ENCODE measurements at regions not wholly inside any gene's neighbourhood (a gene's known extent, or its start where the extent isn't known, plus 50 kb on each side); places are given as distances from the start of the nearest gene placed in this dataset.

DNA sequence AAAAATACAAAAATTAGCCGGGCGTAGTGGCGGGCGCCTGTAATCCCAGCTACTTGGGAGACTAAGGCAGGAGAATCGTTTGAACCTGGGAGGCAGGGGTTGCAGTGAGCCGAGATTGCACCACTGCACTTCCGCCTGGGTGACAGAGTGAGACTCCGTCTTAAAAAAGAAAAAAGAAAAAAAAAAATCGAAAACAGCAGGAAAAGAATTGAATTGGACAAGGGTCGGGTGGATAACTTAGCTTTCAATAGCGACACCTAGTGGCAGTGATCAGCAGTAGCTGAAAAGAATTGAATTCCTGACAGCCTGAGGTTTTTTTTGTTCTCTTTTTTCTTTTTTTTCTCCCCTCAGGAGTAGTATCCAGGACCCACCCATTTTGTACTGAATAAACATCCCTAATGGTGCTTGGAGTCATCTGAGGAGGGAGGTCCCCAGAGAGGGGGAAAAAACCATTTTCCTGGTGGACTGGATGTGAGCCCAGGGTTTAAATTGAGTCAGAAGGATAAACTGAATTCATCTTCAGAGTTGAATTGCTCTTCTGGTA lies 55.1 kb downstream of the CYCS start:
- Histone ChIP-seq H3K27ac (no peak overlapping the region), H3K4me1 (replicated peaks in 1 of 2) (peaks cover 0 to 2% of the 10 kb centered on the region in 2 donors), H3K4me3 (no peak overlapping the region)
- ATAC-seq (replicated peaks in 6 of 8) = peak; percentile 82 to 95 (median 88)
- 0 to 35% (median 28%) methylated on average over 5 to 11 of the region's 11 CpGs; no CpG with 5 or more reads in 1 of the 10 experiments for WGBS, 10 experiments
- in situ Hi-C loops (cut with MboI; ENCODE audit: low pct_unique_long_range_greater_than_20kb in 2 of 9, low sequenced_read_pairs in 9 of 9, unreplicated experiment in 9 of 9) = loop anchor here in 1 of 9 experiments (10.0 kb wide), 1 partner anchor 85 kb away; the partner anchor contains the start of gene OSBPL3

DNA sequence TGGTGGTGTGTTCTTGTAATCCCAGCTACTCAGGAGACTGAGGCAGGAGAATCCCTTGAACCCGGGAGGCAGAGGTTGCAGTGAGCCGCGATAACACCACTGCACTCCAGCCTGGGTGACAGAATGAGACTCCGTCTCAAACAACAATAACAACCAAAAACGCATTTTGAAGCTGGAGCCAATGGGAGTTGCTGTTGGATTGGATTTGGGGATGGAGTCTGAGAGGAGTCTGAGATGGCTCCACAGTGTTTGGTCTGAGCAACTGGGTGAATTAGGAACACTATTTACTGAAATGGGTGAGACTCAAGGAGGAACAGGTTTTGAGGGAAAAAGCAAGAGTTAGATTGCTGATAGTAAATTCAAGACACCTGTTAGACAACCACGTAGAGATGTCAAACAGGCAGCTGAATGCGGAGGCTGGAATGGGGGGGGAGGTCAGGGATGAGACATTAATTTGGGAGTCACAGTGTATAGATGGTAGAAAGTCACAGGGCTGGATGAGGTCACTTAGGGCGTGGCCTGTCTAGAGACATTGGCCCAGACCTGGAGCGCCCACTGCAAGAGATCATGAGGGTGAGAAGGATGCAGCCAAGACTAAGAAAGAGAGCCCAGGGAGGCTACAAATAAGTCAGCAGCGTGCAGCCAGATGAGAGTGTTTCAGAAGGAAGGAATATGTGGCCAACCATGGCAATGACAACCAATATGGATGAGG lies 56.4 kb downstream of the CYCS start:
- in situ Hi-C loops (cut with MboI; ENCODE audit: low pct_unique_long_range_greater_than_20kb in 2 of 9, low sequenced_read_pairs in 9 of 9, unreplicated experiment in 9 of 9) = loop anchor here in 1 of 9 experiments (10.0 kb wide), 1 partner anchor 84 kb away; the partner anchor contains the start of gene OSBPL3
- ATAC-seq (replicated peaks in 6 of 8) = peak in 6 of 8 experiments; percentile 8 to 75 (median 36)

DNA sequence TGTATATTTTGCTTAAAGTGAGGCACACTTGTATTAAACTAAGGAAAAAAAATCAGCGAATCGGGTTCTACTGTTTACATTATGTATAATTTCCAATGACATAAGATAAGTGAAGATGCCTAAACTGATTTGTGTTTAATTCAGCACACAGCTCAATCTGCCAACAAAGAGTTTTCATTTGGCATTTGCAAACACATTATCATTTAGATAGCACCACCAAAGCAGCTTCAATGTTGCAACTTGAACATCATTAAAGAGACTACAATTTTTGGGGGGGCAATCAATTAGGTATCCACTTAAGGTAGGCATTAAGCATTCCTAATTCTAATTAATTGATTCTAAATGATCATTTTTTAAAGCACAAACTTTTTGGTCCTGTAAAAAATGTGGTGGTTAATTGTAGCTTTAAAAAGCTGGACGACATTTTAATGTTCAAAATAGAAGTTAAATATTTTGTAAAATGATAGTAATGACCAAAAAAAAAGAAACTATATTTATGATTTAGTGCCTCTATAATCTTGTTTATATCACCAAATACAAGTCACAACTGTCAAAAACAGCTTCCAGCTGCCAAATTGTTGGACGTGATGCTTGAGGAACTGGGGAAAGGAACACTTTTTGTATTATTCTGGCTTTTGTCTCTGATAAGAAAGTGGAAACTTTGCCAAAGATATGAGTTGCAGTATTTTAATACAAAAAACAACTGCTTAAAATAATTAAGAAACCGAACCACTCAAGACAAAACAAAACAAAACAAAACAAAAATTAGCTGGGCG lies 57.1 kb downstream of the CYCS start:
- H3K4me1 ChIP-seq (replicated peaks in 1 of 2) = peaks cover 0 to 2% of the 10 kb centered on the region in 2 donors
- no peak overlapping the region for H3K27ac ChIP-seq
- in situ Hi-C loops (cut with MboI; ENCODE audit: low pct_unique_long_range_greater_than_20kb in 2 of 9, low sequenced_read_pairs in 9 of 9, unreplicated experiment in 9 of 9) = loop anchor here in 1 of 9 experiments (10.0 kb wide), 1 partner anchor 83 kb away; the partner anchor contains the start of gene OSBPL3
- no peak overlapping the region for H3K4me3 ChIP-seq
- no peak for ATAC-seq (replicated peaks in 6 of 8)
- WGBS, 10 experiments = 25 to 100% (median 84%) methylated on average over 1 to 6 of the region's 6 CpGs

More for the DNA sequence above, 56.4 kb downstream of the CYCS start:
- WGBS, 10 experiments = 77 to 100% (median 90%) methylated on average over 2 to 9 of the region's 10 CpGs; no CpG with 5 or more reads in 1 of the 10 experiments
- peaks cover 0 to 2% of the 10 kb centered on the region in 2 donors for H3K4me1 ChIP-seq (replicated peaks in 1 of 2)
- H3K27ac ChIP-seq = no peak overlapping the region
- H3K4me3 ChIP-seq = no peak overlapping the region

DNA sequence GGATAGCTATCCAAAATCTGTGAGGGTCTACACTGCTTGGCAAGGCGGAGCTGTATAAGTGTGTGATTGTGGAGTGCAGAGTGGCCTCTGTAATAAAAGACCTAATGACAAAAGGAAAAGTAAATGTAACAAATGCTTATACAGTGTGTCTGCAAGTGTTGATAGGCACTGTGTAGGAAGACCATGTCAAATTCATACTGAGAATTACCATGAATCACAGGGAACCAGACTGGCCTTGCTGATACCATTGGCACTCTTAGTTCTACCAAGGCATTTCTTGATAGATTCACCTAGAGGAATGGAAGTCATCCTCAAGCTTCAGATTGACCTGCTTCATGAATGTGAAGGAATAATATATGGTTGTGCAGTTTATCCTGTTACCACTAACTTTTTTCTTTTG lies 58.8 kb downstream of the CYCS start:
- ATAC-seq (replicated peaks in 6 of 8) = no peak
- H3K27ac ChIP-seq = no peak overlapping the region
- in situ Hi-C loops (cut with MboI; ENCODE audit: low pct_unique_long_range_greater_than_20kb in 2 of 9, low sequenced_read_pairs in 9 of 9, unreplicated experiment in 9 of 9) = loop anchor here in 1 of 9 experiments (10.0 kb wide), 1 partner anchor 81 kb away; the partner anchor contains the start of gene OSBPL3
- WGBS, 10 experiments = 78 to 100% (median 91%) methylated on average over 1 of the region's 1 CpG; no CpG with 5 or more reads in 4 of the 10 experiments
- peaks cover 0 to 2% of the 10 kb centered on the region in 2 donors for H3K4me1 ChIP-seq (replicated peaks in 1 of 2)
- no peak overlapping the region for H3K4me3 ChIP-seq

DNA sequence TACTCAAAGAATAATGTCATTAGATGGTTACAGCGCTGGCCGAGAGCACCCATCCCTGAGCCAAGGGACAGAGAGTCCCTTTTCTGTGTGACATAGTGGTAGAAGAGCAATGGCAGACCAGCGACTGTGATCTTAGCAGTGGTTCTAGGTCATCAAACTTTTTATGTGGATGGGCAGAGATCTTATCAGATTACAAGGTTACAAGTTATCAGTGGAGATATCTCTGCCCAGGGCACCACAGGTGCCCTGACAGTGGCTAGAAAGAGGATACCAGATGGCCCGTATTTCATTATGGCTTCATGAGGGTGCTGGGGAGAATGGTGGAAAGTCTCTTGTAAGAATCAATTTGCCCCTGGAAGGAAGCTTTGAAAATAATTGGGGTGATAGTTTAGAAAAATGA lies 62.7 kb downstream of the CYCS start:
- no peak for ATAC-seq (replicated peaks in 6 of 8)
- Histone ChIP-seq H3K4me1 (replicated peaks in 1 of 2) (no peaks in the 10 kb centered on the region), H3K27ac (no peak overlapping the region), H3K4me3 (no peak overlapping the region)
- 64 to 100% (median 91%) methylated on average over 1 to 4 of the region's 4 CpGs; no CpG with 5 or more reads in 4 of the 10 experiments for WGBS, 10 experiments
- in situ Hi-C loops (cut with MboI; ENCODE audit: low pct_unique_long_range_greater_than_20kb in 2 of 9, low sequenced_read_pairs in 9 of 9, unreplicated experiment in 9 of 9) = loop anchor here in 1 of 9 experiments (10.0 kb wide), 1 partner anchor 78 kb away; the partner anchor contains the start of gene OSBPL3

DNA sequence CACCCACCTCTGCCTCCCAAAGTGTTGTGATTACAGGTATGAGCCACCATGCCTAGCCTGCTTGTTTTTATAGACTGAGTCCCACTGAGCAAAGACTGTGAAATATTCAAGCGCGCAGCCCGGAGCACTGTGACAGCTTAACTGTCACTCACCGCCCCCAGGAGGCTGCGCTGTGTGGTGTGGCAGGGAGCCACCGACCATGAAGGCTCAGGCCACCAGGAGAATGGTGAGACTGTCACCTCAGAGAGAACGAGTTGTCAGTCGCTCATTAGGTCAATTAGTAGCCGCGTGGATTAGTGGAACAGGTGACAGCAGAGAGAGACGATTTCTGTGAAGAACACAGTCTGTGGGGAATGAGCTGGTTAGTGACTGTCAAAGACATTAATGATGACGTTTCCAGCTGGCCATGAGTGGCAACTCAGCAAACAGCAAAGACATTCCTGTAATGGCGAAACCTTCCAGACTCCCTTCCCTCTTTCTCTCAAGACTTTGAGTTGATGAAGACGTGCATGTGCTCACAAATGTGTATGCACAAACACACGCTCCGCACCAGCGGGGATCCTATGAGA lies 64.5 kb downstream of the CYCS start:
- in situ Hi-C loops (cut with MboI; ENCODE audit: low pct_unique_long_range_greater_than_20kb in 2 of 9, low sequenced_read_pairs in 9 of 9, unreplicated experiment in 9 of 9) = loop anchor here in 1 of 9 experiments (10.0 kb wide), 1 partner anchor 76 kb away; the partner anchor contains the start of gene OSBPL3
- WGBS, 10 experiments = 60 to 95% (median 86%) methylated on average over 1 to 11 of the region's 17 CpGs; no CpG with 5 or more reads in 2 of the 10 experiments
- Histone ChIP-seq H3K4me3 (no peak overlapping the region), H3K4me1 (replicated peaks in 1 of 2) (no peaks in the 10 kb centered on the region), H3K27ac (no peak overlapping the region)
- ATAC-seq (replicated peaks in 6 of 8) = no peak

DNA sequence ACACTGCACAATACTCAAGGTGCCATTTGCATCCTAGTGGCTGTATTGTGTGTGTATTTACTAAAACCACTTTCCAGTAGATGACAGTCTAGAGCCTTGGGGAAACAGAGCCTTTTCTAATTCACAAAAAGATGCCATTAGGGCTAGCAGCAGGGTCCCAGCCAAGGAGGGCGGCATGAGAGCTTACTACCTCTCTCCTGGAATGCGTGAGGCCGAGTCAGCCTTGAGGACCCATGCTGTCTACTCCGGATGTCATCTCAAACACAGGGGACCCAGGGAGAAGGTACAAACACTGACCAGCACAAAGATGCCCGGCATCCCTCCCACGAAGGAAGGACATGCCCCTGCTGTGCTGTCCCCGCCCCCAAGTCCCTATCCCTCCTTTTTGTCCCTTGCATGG lies 65.5 kb downstream of the CYCS start:
- no peak for ATAC-seq (replicated peaks in 6 of 8)
- Histone ChIP-seq H3K4me1 (replicated peaks in 1 of 2) (no peaks in the 10 kb centered on the region), H3K27ac (no peak overlapping the region), H3K4me3 (no peak overlapping the region)
- in situ Hi-C loops (cut with MboI; ENCODE audit: low pct_unique_long_range_greater_than_20kb in 2 of 9, low sequenced_read_pairs in 9 of 9, unreplicated experiment in 9 of 9) = no loop called here
- 47 to 90% (median 81%) methylated on average over 1 to 3 of the region's 7 CpGs; no CpG with 5 or more reads in 6 of the 10 experiments for WGBS, 10 experiments

DNA sequence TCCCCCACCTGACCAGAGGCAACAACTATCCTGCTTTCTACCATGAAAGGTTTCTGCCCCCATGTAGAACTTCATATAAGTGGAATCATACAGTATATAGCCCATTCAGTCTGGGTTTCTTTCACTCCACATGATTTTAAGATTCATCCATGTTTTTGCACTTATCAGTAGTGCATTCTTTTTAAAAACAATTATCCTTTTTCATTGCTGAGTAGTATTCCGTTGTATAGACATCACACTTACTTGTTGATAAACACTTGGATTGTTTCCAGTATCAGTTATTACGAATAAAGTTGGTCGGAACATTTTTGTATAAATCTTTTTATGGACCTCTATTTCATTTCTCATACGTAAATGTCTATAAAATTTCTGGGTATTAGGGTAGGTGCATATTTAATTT lies 68.7 kb downstream of the CYCS start:
- H3K27ac ChIP-seq = no peak overlapping the region

DNA sequence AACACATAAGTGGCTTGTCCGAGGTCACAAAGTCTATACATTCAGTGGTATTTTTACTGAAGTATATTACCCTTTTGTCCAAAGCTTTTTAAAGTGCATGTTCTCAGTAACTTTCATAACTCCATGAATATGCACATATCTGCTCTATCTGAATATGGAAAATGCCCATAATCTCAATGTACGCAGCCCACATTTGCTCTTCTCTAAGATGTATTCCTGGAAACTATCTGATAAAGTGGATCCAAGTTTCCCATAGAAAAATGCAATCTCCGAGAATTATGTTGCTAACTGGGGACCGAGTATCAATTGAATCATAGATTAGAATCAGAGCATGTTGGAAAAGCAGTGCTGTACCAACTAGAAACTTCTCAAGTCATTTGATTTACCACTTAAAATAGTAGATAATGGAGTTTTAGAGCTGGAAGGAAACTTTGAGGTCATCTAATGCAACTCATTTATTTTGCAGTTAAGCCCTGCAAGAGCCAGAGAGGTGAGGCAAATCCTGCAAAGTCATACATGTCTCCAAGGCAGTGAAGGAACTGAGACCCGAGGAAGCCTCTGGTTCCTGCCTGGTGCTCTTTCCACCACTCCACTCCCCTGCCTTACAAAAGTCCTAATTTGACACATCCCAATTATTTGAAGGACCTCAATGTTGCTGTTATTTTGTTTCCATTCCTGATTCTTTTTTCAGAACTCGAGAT lies 69.4 kb downstream of the CYCS start:
- in situ Hi-C loops (cut with MboI; ENCODE audit: low pct_unique_long_range_greater_than_20kb in 2 of 9, low sequenced_read_pairs in 9 of 9, unreplicated experiment in 9 of 9) = no loop called here
- Histone ChIP-seq H3K4me3 (no peak overlapping the region), H3K4me1 (replicated peaks in 1 of 2) (no peaks in the 10 kb centered on the region), H3K27ac (no peak overlapping the region)
- ATAC-seq (replicated peaks in 6 of 8) = peak in 3 of 8 experiments; percentile 84 to 91 (median 84)
- 8 to 100% (median 76%) methylated on average over 1 to 6 of the region's 6 CpGs for WGBS, 10 experiments

More for the DNA sequence above, 68.7 kb downstream of the CYCS start:
- 48 to 100% (median 79%) methylated on average over 4 of the region's 4 CpGs; no CpG with 5 or more reads in 1 of the 10 experiments for WGBS, 10 experiments
- in situ Hi-C loops (cut with MboI; ENCODE audit: low pct_unique_long_range_greater_than_20kb in 2 of 9, low sequenced_read_pairs in 9 of 9, unreplicated experiment in 9 of 9) = no loop called here
- no peak for ATAC-seq (replicated peaks in 6 of 8)
- Histone ChIP-seq H3K4me1 (replicated peaks in 1 of 2) (no peaks in the 10 kb centered on the region), H3K4me3 (no peak overlapping the region)

DNA sequence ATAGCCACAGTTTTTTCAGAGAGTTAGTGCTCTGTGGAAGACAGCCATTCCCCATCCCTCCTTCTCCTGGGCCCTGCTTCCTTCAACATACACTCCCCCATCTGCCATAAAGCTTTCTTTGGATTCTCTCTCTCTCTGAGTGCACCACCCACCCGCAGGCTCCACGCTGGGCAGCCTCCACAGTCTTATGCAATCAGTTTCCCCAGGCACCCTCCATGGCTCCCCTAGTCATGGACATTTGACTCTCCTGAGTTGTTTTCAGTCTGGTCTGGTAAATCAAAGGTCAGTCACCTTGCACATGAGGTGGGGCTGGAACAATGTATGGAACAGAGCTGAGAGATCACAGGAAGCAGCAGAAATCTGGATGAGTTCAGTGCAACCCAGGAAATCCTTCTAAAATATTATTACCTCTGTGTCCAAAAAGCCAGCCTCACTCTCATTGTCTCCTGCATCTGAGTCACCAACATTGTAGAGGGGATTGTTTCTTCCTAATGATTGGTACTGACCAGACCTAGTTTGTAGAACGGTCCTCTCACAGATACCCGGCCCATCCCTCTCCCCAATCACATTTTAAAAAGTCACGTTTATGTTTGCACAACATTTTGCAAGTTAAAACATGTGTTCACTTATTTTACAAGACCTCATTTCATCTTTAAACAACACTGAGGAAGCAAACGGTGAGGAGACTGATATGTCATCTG lies 70.1 kb downstream of the CYCS start:
- H3K4me3 ChIP-seq = no peak overlapping the region
- WGBS, 10 experiments = 0 to 96% (median 68%) methylated on average over 2 to 5 of the region's 6 CpGs; no CpG with 5 or more reads in 3 of the 10 experiments
- H3K4me1 ChIP-seq (replicated peaks in 1 of 2) = no peaks in the 10 kb centered on the region
- H3K27ac ChIP-seq = no peak overlapping the region
- in situ Hi-C loops (cut with MboI; ENCODE audit: low pct_unique_long_range_greater_than_20kb in 2 of 9, low sequenced_read_pairs in 9 of 9, unreplicated experiment in 9 of 9) = no loop called here
- peak in 3 of 8 experiments; percentile 67 to 79 (median 74) for ATAC-seq (replicated peaks in 6 of 8)

DNA sequence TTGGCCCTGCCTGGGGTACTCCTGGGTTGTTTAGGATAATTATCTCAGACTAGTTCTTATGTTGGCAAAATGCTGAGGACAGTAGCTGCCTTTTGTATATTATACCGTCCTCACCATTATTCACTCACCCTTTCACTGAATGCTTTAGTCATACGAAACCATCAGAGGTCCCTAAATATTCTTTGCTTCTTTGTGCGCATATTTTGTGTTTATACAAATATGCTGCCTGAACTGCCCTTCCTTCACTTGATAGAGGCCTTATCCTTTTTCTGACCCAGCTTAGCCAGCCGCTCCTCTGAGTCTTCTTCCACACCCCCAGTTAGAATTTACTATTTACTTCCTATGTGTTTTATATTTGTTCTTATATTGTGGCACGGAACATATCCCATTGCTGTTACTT lies 70.2 kb upstream of the OSBPL3 start:
- peak in 3 of 8 experiments; percentile 61 to 74 (median 62) for ATAC-seq (replicated peaks in 6 of 8)
- in situ Hi-C loops (cut with MboI; ENCODE audit: low pct_unique_long_range_greater_than_20kb in 2 of 9, low sequenced_read_pairs in 9 of 9, unreplicated experiment in 9 of 9) = no loop called here
- Histone ChIP-seq H3K4me3 (no peak overlapping the region), H3K27ac (no peak overlapping the region), H3K4me1 (replicated peaks in 1 of 2) (no peaks in the 10 kb centered on the region)
- 13 to 100% (median 74%) methylated on average over 1 to 5 of the region's 5 CpGs; no CpG with 5 or more reads in 1 of the 10 experiments for WGBS, 10 experiments

All from motor neuron (in vitro differentiated cells).